IMR-90 (cell line): ENCODE measurements at regions not wholly inside any gene's neighbourhood (a gene's known extent, or its start where the extent isn't known, plus 50 kb on each side); places are given as distances from the start of the nearest gene placed in this dataset.

Experiments
- ATAC-seq: fragments of 200-7000 bp; cut with Tn5 transposase; 2 replicates; pipeline ENCODE4 v1.9.1; 2020; ENCODE audit warnings: low read depth, mild to moderate bottlenecking, moderate library complexity
- BruUV-seq: library from RNA; stranded (reverse); fragments of 400-500 nt; replicated peaks from 2 replicates; lab custom pipeline; 2021; lab: Mats Ljungman, UMichigan
- CTCF ChIA-PET: fragments of 300-600 bp; formaldehyde crosslinking; extraction: SDS; loops from one replicate; lab custom pipeline; 2021; ENCODE audit warnings: antibody characterized with exemption; lab: Yijun Ruan, JAX
- POLR2A ChIA-PET: fragments of 300-600 bp; sonication (Branson Sonifier 250); formaldehyde crosslinking; loops from one replicate; lab custom pipeline; 2022; ENCODE audit warnings: antibody characterized with exemption; ENCODE audit not compliant: unreplicated experiment; lab: Charles Lee
- DNase-seq: peaks from one replicate; pipeline ENCODE4 v3.0.0; 2013
- H2AFZ ChIP-seq: replicated peaks from 2 replicates; pipeline ENCODE3; 2013; ENCODE audit warnings: low read length, mild to moderate bottlenecking; ENCODE audit not compliant: poor library complexity
- H2AK5ac ChIP-seq: 2 replicates; pipeline ENCODE4 v1.6.1; 2013; ENCODE audit warnings: low read depth, low read length, inconsistent platforms
- H2AK9ac ChIP-seq: replicated peaks from 2 replicates; pipeline ENCODE3; 2013; ENCODE audit warnings: mild to moderate bottlenecking, low read depth, low read length, moderate library complexity; ENCODE audit not compliant: poor library complexity
- H2BK120ac ChIP-seq: 2 replicates; pipeline ENCODE4 v1.6.1; 2013; ENCODE audit warnings: low read depth, low read length, inconsistent platforms
- H2BK15ac ChIP-seq: 3 replicates; pipeline ENCODE4 v1.6.1; 2013; ENCODE audit warnings: low read depth, low read length, inconsistent platforms
- H2BK20ac ChIP-seq: 2 replicates; pipeline ENCODE4 v1.6.1; 2013; ENCODE audit warnings: low read depth, mild to moderate bottlenecking, inconsistent platforms, low read length, moderate library complexity
- H2BK5ac ChIP-seq: 2 replicates; pipeline ENCODE4 v1.6.1; 2013; ENCODE audit warnings: mild to moderate bottlenecking, low read depth, low read length, inconsistent platforms; ENCODE audit not compliant: poor library complexity, severe bottlenecking
- H3K14ac ChIP-seq: replicated peaks from 2 replicates; pipeline ENCODE4 v1.6.1; 2013; ENCODE audit warnings: low read depth, low read length, inconsistent platforms
- H3K18ac ChIP-seq: 2 replicates; pipeline ENCODE4 v1.6.1; 2013; ENCODE audit warnings: low read depth, low read length, control low read depth
- H3K23ac ChIP-seq: 2 replicates; pipeline ENCODE4 v1.6.1; 2013; ENCODE audit warnings: low read depth, low read length, inconsistent platforms
- H3K27ac ChIP-seq: 2 replicates; pipeline ENCODE4 v1.5.1; 2013; ENCODE audit warnings: mild to moderate bottlenecking, control low read depth, low read length; ENCODE audit not compliant: insufficient read depth
- H3K27me3 ChIP-seq: 2 replicates; pipeline ENCODE4 v1.6.1; 2013; ENCODE audit warnings: low read length; ENCODE audit not compliant: control insufficient read depth, insufficient read depth
- H3K36me3 ChIP-seq: 2 replicates; pipeline ENCODE4 v1.6.1; 2013; ENCODE audit warnings: low read length, mixed read lengths; ENCODE audit not compliant: control insufficient read depth, insufficient read depth
- H3K4ac ChIP-seq: 2 replicates; pipeline ENCODE4 v1.6.1; 2013; ENCODE audit warnings: low read depth, low read length, inconsistent platforms
- H3K4me1 ChIP-seq: 2 replicates; pipeline ENCODE4 v1.6.1; 2013; ENCODE audit warnings: low read length, mixed read lengths; ENCODE audit not compliant: control insufficient read depth, insufficient read depth
- H3K4me2 ChIP-seq: 2 replicates; pipeline ENCODE4 v1.6.1; 2013; ENCODE audit warnings: low read depth, mild to moderate bottlenecking, control low read depth, low read length, moderate library complexity
- H3K4me3 ChIP-seq: 2 replicates; pipeline ENCODE4 v1.5.1; 2013; ENCODE audit warnings: low read depth, mild to moderate bottlenecking, control low read depth, low read length, moderate library complexity; ENCODE audit not compliant: insufficient read depth
- H3K56ac ChIP-seq: 2 replicates; pipeline ENCODE4 v1.6.1; 2013; ENCODE audit warnings: low read length, inconsistent platforms; ENCODE audit not compliant: insufficient read depth; ENCODE audit errors: extremely low read depth
- H3K79me1 ChIP-seq, 2 experiments: 2 replicates each; pipeline ENCODE4 v1.6.1; 2013; ENCODE audit warnings: low read length in 2 of 2, inconsistent platforms in 1 of 2, low read depth in 1 of 2
- H3K9ac ChIP-seq: 2 replicates; pipeline ENCODE4 v1.6.1; 2013; ENCODE audit warnings: low read depth, low read length, control low read depth
- H3K9me1 ChIP-seq: 2 replicates; pipeline ENCODE4 v1.6.1; 2013; ENCODE audit warnings: low read length, inconsistent platforms; ENCODE audit not compliant: insufficient read depth
- H3K9me3 ChIP-seq: 2 replicates; pipeline ENCODE4 v1.6.1; 2013; ENCODE audit warnings: low read length; ENCODE audit not compliant: control insufficient read depth, insufficient read depth
- H4K20me1 ChIP-seq: 2 replicates; pipeline ENCODE4 v1.6.1; 2013; ENCODE audit warnings: low read length, inconsistent platforms; ENCODE audit not compliant: insufficient read depth
- H4K5ac ChIP-seq: 2 replicates; pipeline ENCODE4 v1.6.1; 2013; ENCODE audit warnings: mild to moderate bottlenecking, low read depth, low read length, control low read depth
- H4K8ac ChIP-seq, 2 experiments: 2 replicates each; pipeline ENCODE4 v1.6.1; 2013; ENCODE audit warnings: low read depth in 2 of 2, low read length in 2 of 2, control low read depth in 1 of 2, inconsistent platforms in 1 of 2
- H4K91ac ChIP-seq: 2 replicates; pipeline ENCODE4 v1.6.1; 2013; ENCODE audit warnings: low read depth, low read length, inconsistent platforms; ENCODE audit not compliant: insufficient read depth
- MAFK ChIP-seq: IDR thresholded peaks from 2 replicates; pipeline ENCODE4 v1.6.1; 2012; ENCODE audit warnings: low read depth, low read length, improper control_type of control experiment
- MXI1 ChIP-seq: IDR thresholded peaks from 2 replicates; pipeline ENCODE4 v1.6.1; 2012; ENCODE audit warnings: low read depth, mild to moderate bottlenecking, low read length, moderate library complexity, borderline replicate concordance
- WGBS, 2 experiments: methylation state at CpG; one replicate each; pipeline versions ENCODE4 v1.1.5 to v1.1.7; 2013; ENCODE audit warnings: missing lambda C conversion rate in 2 of 2; ENCODE audit not compliant: insufficient read length in 1 of 2; ENCODE audit errors: extremely low coverage in 2 of 2; 5-methylcytosine and 5-hydroxymethylcytosine counted together
- dilution Hi-C: fragments of 300-500 bp; cut with HindIII; formaldehyde crosslinking; loops from one replicate; pipeline ENCODE4 v1.14.3; 2018; ENCODE audit warnings: low sequenced_read_pairs; ENCODE audit not compliant: unreplicated experiment
- in situ Hi-C: fragments of 300-500 bp; cut with MboI; formaldehyde crosslinking; loops from 3 replicates; pipeline ENCODE4 v1.14.3; 2019; ENCODE audit warnings: low sequenced_read_pairs, inconsistent platforms, mixed read lengths
- intact Hi-C: fragments of 100-400 bp; cut with micrococcal nuclease; formaldehyde crosslinking; loops from 2 replicates; pipeline ENCODE4 v1.10.0; 2022
- TF ChIP-seq, protein P1 (sequence below): conservative IDR thresholded peaks from 2 replicates; pipeline ENCODE4 v1.5.1; 2012; ENCODE audit warnings: mild to moderate bottlenecking, low read depth, low read length, improper control_type of control experiment

- no peak overlapping the region for H3K4ac ChIP-seq
- no CpG with 5 or more reads among the region's 2 CpGs for WGBS, 2 experiments
- no peak for DNase-seq
- ChIA-PET POLR2A (no interaction called here), CTCF (no interaction called here)
- intact Hi-C loops: no loop called here
- no peaks in the 10 kb centered on the region for H3K9me1 ChIP-seq
- no peaks in the 10 kb centered on the region for H3K4me1 ChIP-seq
- in situ Hi-C loops: no loop called here
- H3K9ac ChIP-seq: no peak overlapping the region
- H4K20me1 ChIP-seq: no peaks in the 10 kb centered on the region
- no peak overlapping the region for H3K4me3 ChIP-seq
- dilution Hi-C loops: no loop called here
- no peak overlapping the region for H2AK9ac ChIP-seq
- H3K56ac ChIP-seq: no peak overlapping the region
- no peak overlapping the region for H3K27ac ChIP-seq
- no peak overlapping the region for H2BK120ac ChIP-seq
- no peak overlapping the region for H2BK15ac ChIP-seq
- H2AK5ac ChIP-seq: no peak overlapping the region
- no peak overlapping the region for H3K18ac ChIP-seq
- no peaks in the 10 kb centered on the region for H3K27me3 ChIP-seq
- no peaks in the 10 kb centered on the region for H3K79me1 ChIP-seq
- H3K14ac ChIP-seq: no peak overlapping the region
- no peak overlapping the region for H4K8ac ChIP-seq
- no peak overlapping the region for H4K91ac ChIP-seq
- no peak for TF ChIP-seq MXI1
- TF ChIP-seq, protein P1, sequence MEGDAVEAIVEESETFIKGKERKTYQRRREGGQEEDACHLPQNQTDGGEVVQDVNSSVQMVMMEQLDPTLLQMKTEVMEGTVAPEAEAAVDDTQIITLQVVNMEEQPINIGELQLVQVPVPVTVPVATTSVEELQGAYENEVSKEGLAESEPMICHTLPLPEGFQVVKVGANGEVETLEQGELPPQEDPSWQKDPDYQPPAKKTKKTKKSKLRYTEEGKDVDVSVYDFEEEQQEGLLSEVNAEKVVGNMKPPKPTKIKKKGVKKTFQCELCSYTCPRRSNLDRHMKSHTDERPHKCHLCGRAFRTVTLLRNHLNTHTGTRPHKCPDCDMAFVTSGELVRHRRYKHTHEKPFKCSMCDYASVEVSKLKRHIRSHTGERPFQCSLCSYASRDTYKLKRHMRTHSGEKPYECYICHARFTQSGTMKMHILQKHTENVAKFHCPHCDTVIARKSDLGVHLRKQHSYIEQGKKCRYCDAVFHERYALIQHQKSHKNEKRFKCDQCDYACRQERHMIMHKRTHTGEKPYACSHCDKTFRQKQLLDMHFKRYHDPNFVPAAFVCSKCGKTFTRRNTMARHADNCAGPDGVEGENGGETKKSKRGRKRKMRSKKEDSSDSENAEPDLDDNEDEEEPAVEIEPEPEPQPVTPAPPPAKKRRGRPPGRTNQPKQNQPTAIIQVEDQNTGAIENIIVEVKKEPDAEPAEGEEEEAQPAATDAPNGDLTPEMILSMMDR: no peak
- TF ChIP-seq MAFK: no peak
- H4K5ac ChIP-seq: no peak overlapping the region
- no peaks in the 10 kb centered on the region for H3K9me3 ChIP-seq
- no peaks in the 10 kb centered on the region for H3K36me3 ChIP-seq
- ATAC-seq: no peak
- BruUV-seq: no TSS peak
- no peak overlapping the region for H3K23ac ChIP-seq
- no peak overlapping the region for H3K4me2 ChIP-seq
- no peak overlapping the region for H2BK20ac ChIP-seq
- no peak overlapping the region for H2AFZ ChIP-seq
- no peak overlapping the region for H2BK5ac ChIP-seq
Measured at GRCh38 chr16:55406651-55407050, 72.3 kb upstream of the MMP2 start.
